ENCODE measurements at regions not wholly inside any gene's neighbourhood (a gene's known extent, or its start where the extent isn't known, plus 50 kb on each side); places are given as distances from the start of the nearest gene placed in this dataset.

DNA sequence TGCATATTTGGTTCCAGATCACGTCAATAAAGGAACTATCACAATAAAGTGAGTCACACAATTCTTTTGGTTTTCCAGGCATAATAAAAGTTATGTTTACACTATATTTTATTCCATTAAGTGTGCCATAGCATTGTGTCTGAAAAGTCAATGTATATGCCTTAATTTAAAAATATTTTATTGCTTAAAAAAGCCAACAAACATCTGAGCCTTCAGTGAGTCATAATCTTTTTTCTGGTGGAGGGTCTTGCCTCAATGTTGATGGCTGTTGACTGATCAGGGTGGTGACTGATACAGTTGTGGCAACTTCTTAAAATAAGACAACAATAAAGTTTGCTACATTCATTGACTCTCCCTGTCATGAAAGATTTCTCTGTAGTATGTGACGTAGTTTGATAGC lies 254.3 kb upstream of the SPOPL start:
- TF ChIP-seq POLR2AphosphoS5 (IDR thresholded peaks at IDR 0.05; ENCODE audit: low read depth) (no peak), SPI1 (IDR thresholded peaks at IDR 0.05; ENCODE audit: borderline replicate concordance, low read depth) (no peak), GABPA (IDR thresholded peaks at IDR 0.05; ENCODE audit: low read depth) (no peak)

Measured in HL-60 (cell line).